ENCODE measurements at regions not wholly inside any gene's neighbourhood (a gene's known extent, or its start where the extent isn't known, plus 50 kb on each side); places are given as distances from the start of the nearest gene placed in this dataset.
"Not testable (repeated sequence)": the region's sequence is repeated elsewhere in the genome, so short reads cannot be mapped to it uniquely, and the experiment has no call there.

DNA sequence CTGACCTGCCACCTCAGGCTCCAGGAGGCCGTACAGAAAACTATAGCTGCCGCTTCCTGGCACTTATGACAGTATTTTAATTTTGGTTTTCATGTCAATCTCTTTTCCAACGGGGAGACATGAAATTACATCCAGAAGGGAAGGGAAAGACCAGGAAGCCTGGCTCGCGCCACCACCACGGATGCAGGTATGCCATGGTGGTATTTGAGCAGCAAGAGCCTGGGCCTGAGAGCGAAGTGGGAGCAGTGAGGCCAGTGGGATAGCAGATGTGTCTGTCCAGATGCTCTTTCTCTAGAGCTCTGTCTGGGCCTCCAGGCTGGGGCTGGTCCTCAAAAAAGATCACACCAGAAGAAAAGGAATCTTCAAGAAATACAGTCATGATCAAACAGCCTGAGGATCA is 82.5 kb upstream of the CPEB2 start:
- TF ChIP-seq CTCF (IDR thresholded peaks at IDR 0.05; ENCODE audit: borderline replicate concordance, control extremely low read depth, extremely low read depth, insufficient read depth, missing control alignments) = no peak
- in situ Hi-C loops (cut with MboI; ENCODE audit: low sequenced_read_pairs, unreplicated experiment) = no loop called here
- DNase-seq (ENCODE audit: low spot score) = no peak

- no peak for DNase-seq (ENCODE audit: low spot score)
- in situ Hi-C loops (cut with MboI; ENCODE audit: low sequenced_read_pairs, unreplicated experiment) = no loop called here
- no peak for TF ChIP-seq CTCF (IDR thresholded peaks at IDR 0.05; ENCODE audit: borderline replicate concordance, control extremely low read depth, extremely low read depth, insufficient read depth, missing control alignments)
Measured at GRCh38 chr4:14920237-14920636, 82.0 kb upstream of the CPEB2 start.

- no peak for DNase-seq (ENCODE audit: low spot score)
- TF ChIP-seq CTCF (IDR thresholded peaks at IDR 0.05; ENCODE audit: borderline replicate concordance, control extremely low read depth, extremely low read depth, insufficient read depth, missing control alignments) = no peak
- in situ Hi-C loops (cut with MboI; ENCODE audit: low sequenced_read_pairs, unreplicated experiment) = no loop called here
Measured at GRCh38 chr4:14920759-14921320, 81.4 kb upstream of the CPEB2 start.

DNA sequence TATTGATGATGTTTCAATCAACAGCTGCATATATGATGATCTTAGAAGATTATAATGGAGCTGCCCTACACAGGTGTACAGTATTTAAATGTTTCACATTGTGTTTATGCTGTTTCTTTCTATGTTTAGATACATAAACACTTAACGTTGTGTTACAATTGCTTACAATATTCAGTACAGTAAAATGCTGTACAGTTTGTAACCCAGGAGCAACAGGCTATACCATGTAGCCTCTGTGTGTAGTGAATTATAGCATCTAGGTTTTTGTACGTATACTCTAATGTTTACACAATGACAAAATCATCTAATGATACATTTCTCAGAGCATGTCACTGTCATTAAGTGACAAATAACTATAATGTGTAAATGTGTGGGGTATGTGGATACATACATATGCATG is 80.5 kb upstream of the CPEB2 start:
- in situ Hi-C loops (cut with MboI; ENCODE audit: low sequenced_read_pairs, unreplicated experiment); DNase-seq (ENCODE audit: low spot score): not testable (repeated sequence)

DNA sequence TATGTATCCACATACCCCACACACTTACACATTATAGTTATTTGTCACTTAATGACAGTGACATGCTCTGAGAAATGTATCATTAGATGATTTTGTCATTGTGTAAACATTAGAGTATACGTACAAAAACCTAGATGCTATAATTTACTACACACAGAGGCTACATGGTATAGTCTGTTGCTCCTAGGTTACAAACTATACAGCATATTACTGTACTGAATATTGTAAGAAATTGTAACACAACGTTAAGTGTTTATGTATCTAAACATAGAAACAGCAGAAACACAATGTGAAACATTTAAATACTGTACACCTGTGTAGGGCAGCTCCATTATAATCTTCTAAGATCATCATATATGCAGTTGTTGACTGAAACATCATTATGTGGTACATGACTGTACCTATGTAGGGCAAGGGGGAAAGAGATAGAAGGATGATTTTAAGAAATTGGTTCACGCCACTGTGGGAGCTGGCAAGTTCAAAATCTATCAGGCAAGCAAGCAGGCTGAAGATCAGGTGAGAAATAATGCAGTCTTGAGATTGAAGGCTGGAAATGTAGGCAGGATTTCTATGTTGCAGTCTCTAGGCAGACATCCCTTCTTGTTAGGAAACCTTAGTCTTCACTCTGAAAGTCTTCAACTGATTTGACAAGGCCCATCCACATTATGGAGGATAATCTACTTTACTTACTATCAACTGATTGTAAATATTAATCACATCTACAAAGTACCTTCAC is 78.0 kb upstream of the CPEB2 start:
- no peak for DNase-seq (ENCODE audit: low spot score)
- no peak for TF ChIP-seq CTCF (IDR thresholded peaks at IDR 0.05; ENCODE audit: borderline replicate concordance, control extremely low read depth, extremely low read depth, insufficient read depth, missing control alignments)
- in situ Hi-C loops (cut with MboI; ENCODE audit: low sequenced_read_pairs, unreplicated experiment) = no loop called here

GRCh38 chr4:14924812-14925344 is 77.4 kb upstream of the CPEB2 start:
- no peak for DNase-seq (ENCODE audit: low spot score)
- TF ChIP-seq CTCF (IDR thresholded peaks at IDR 0.05; ENCODE audit: borderline replicate concordance, control extremely low read depth, extremely low read depth, insufficient read depth, missing control alignments) = no peak
- in situ Hi-C loops (cut with MboI; ENCODE audit: low sequenced_read_pairs, unreplicated experiment) = no loop called here

- no peak for DNase-seq (ENCODE audit: low spot score)
- no peak for TF ChIP-seq CTCF (IDR thresholded peaks at IDR 0.05; ENCODE audit: borderline replicate concordance, control extremely low read depth, extremely low read depth, insufficient read depth, missing control alignments)
- in situ Hi-C loops (cut with MboI; ENCODE audit: low sequenced_read_pairs, unreplicated experiment) = no loop called here
Measured at GRCh38 chr4:14925471-14925870, 76.8 kb upstream of the CPEB2 start.
